B cell (primary cell): ENCODE measurements at regions not wholly inside any gene's neighbourhood (a gene's known extent, or its start where the extent isn't known, plus 50 kb on each side); places are given as distances from the start of the nearest gene placed in this dataset.

Experiments used
- ATAC-seq: fragments of 200-7000 bp; cut with Tn5 transposase; one replicate; pipeline ENCODE4 v1.10.0; 2021; ENCODE audit warnings: low read depth, mild to moderate bottlenecking, moderate number of reproducible peaks, moderate library complexity
- CTCF ChIA-PET: fragments of 350-600 bp; sonication (Branson Sonifier 250); formaldehyde crosslinking; loops from one replicate; lab custom pipeline; 2021; ENCODE audit warnings: antibody characterized with exemption, inconsistent platforms; lab: Charles Lee
- POLR2A ChIA-PET: fragments of 350-600 bp; sonication (Branson Sonifier 250); formaldehyde crosslinking; loops from one replicate; lab custom pipeline; 2021; ENCODE audit warnings: antibody characterized with exemption; lab: Charles Lee
- DNase-seq: peaks from one replicate; pipeline ENCODE4 v3.0.0; 2013
- H2AFZ ChIP-seq: 2 replicates; pipeline ENCODE4 v1.6.1; 2012; ENCODE audit warnings: mild to moderate bottlenecking, low read depth, low read length; ENCODE audit not compliant: insufficient read depth, poor library complexity, severe bottlenecking
- H3K27ac ChIP-seq, 2 donors: 1 replicate in 1 of 2; 2 replicates in 1 of 2; pipeline ENCODE4 v1.5.1; 2012 to 2013; ENCODE audit warnings: low read length in 2 of 2, mild to moderate bottlenecking in 2 of 2, moderate library complexity in 1 of 2
- H3K27me3 ChIP-seq, 4 experiments: fragments of 200-600 bp in 1 of 4; sonication (generic) in 1 of 4; replicated peaks in 1 of 4; 1 replicate in 2 of 4; 2 replicates in 2 of 4; pipeline versions ENCODE4 v1.6.1 to v1.7.0; 2013 to 2016; ENCODE audit warnings: low read length in 3 of 4, mild to moderate bottlenecking in 2 of 4, mixed read lengths in 1 of 4, moderate library complexity in 1 of 4; ENCODE audit not compliant: insufficient read depth in 4 of 4, control insufficient read depth in 3 of 4; ENCODE audit errors: control extremely low read depth in 1 of 4
- H3K36me3 ChIP-seq, 2 experiments: replicated peaks in 1 of 2; 1 replicate in 1 of 2; 2 replicates in 1 of 2; pipeline versions ENCODE4 v1.6.1 to v1.7.1; 2013; ENCODE audit warnings: low read length in 1 of 2; ENCODE audit not compliant: insufficient read depth in 2 of 2, control insufficient read depth in 1 of 2; ENCODE audit errors: control extremely low read depth in 1 of 2, extremely low read depth in 1 of 2
- H3K4me1 ChIP-seq, 2 donors: fragments of 200-600 bp in 1 of 2; sonication (generic) in 1 of 2; 1 replicate in 1 of 2; 2 replicates in 1 of 2; pipeline versions ENCODE4 v1.5.1 to v1.6.1; 2013 to 2017; ENCODE audit warnings: low read length in 2 of 2; ENCODE audit not compliant: control insufficient read depth in 2 of 2, insufficient read depth in 2 of 2
- H3K4me2 ChIP-seq: replicated peaks from 2 replicates; pipeline ENCODE3; 2012; ENCODE audit warnings: mild to moderate bottlenecking, low read depth, low read length; ENCODE audit not compliant: poor library complexity, severe bottlenecking
- H3K4me3 ChIP-seq, 5 experiments: fragments of 200-600 bp in 1 of 5; sonication (generic) in 1 of 5; 1 replicate in 3 of 5; 2 replicates in 2 of 5; pipeline versions ENCODE4 v1.5.1 to v1.7.0; 2011 to 2016; ENCODE audit warnings: low read length in 4 of 5, mild to moderate bottlenecking in 4 of 5, low read depth in 2 of 5, control low read depth in 1 of 5, moderate library complexity in 1 of 5; ENCODE audit not compliant: insufficient read depth in 1 of 5; ENCODE audit errors: control extremely low read depth in 1 of 5, extremely low read depth in 1 of 5
- H3K79me2 ChIP-seq: fragments of 200-600 bp; sonication (generic); one replicate; pipeline ENCODE4 v1.6.0; 2016; ENCODE audit warnings: low read length; ENCODE audit not compliant: control insufficient read depth, insufficient read depth
- H3K9ac ChIP-seq: fragments of 200-600 bp; sonication (generic); 2 replicates; pipeline ENCODE4 v1.6.1; 2017; ENCODE audit warnings: mild to moderate bottlenecking, low read length, moderate library complexity
- H3K9me3 ChIP-seq, 3 donors: one replicate each; pipeline versions ENCODE4 v1.6.1 to v1.7.1; 2013; ENCODE audit warnings: low read length in 2 of 3; ENCODE audit not compliant: control insufficient read depth in 2 of 3, insufficient read depth in 1 of 3; ENCODE audit errors: control extremely low read depth in 1 of 3
- H4K20me1 ChIP-seq: 2 replicates; pipeline ENCODE4 v1.6.0; 2012; ENCODE audit warnings: mild to moderate bottlenecking, low read length; ENCODE audit not compliant: insufficient read depth, control insufficient read depth, poor library complexity, severe bottlenecking
- H3K27ac Mint-ChIP-seq: one replicate; pipeline ENCODE4 v1.8.0; 2021; ENCODE audit warnings: mixed read lengths
- H3K27me3 Mint-ChIP-seq: one replicate; pipeline ENCODE4 v1.8.0; 2021; ENCODE audit warnings: mixed read lengths
- H3K4me1 Mint-ChIP-seq: one replicate; pipeline ENCODE4 v1.8.0; 2021; ENCODE audit warnings: mixed read lengths
- H3K4me3 Mint-ChIP-seq: one replicate; pipeline ENCODE4 v1.8.0; 2021; ENCODE audit warnings: mixed read lengths
- H3K9me3 Mint-ChIP-seq: one replicate; pipeline ENCODE4 v1.8.0; 2022; ENCODE audit warnings: mixed read lengths; ENCODE audit not compliant: insufficient read depth
- CTCF ChIP-seq: fragments of 200-600 bp; IDR thresholded peaks from one replicate; pipeline ENCODE4 v1.8.0; 2022; ENCODE audit warnings: antibody characterized with exemption, mild to moderate bottlenecking
- EZH2 ChIP-seq: IDR thresholded peaks from 2 replicates; pipeline ENCODE4 v1.6.1; 2012; ENCODE audit warnings: borderline replicate concordance, low read depth, mild to moderate bottlenecking, moderate library complexity, low read length; ENCODE audit not compliant: insufficient read depth, poor library complexity, severe bottlenecking
- WGBS: methylation state at CpG from one replicate; pipeline ENCODE4 v1.1.5; 2013; ENCODE audit warnings: missing lambda C conversion rate; ENCODE audit not compliant: insufficient coverage; 5-methylcytosine and 5-hydroxymethylcytosine counted together
- intact Hi-C: fragments of 100-400 bp; cut with micrococcal nuclease; formaldehyde crosslinking; loops from one replicate; pipeline ENCODE4 v1.10.0; 2022

GRCh38 chr2:239469106-239469960 is 68.5 kb upstream of the HDAC4 start:
- no peak overlapping the region for H2AFZ ChIP-seq
- H3K4me1 ChIP-seq: no peaks in the 10 kb centered on the region
- Mint-ChIP-seq H3K4me1 (no peaks in the 10 kb centered on the region), H3K4me3 (no peak overlapping the region), H3K27ac (no peak overlapping the region), H3K27me3 (peaks cover 5% of the 10 kb centered on the region), H3K9me3 (no peaks in the 10 kb centered on the region)
- ATAC-seq: no peak
- no peak overlapping the region for H3K27ac ChIP-seq
- ChIA-PET CTCF (no interaction called here), POLR2A (no interaction called here)
- no peak overlapping the region for H3K9ac ChIP-seq
- H3K4me2 ChIP-seq: no peak overlapping the region
- intact Hi-C loops: no loop called here
- TF ChIP-seq CTCF (no peak), EZH2 (no peak)
- H3K4me3 ChIP-seq: no peak overlapping the region
- no peak for DNase-seq
- H3K9me3 ChIP-seq: peaks cover 0 to 14% (median 0%) of the 10 kb centered on the region in 3 donors
- 94% methylated on average over 15 of the region's 16 CpGs for WGBS
- peaks cover 0 to 2% (median 0%) of the 10 kb centered on the region in 4 experiments for H3K27me3 ChIP-seq
- H3K36me3 ChIP-seq: no peaks in the 10 kb centered on the region
- H4K20me1 ChIP-seq: no peaks in the 10 kb centered on the region
- no peaks in the 10 kb centered on the region for H3K79me2 ChIP-seq

GRCh38 chr2:239468491-239469105 is 67.8 kb upstream of the HDAC4 start:
- WGBS: 90% methylated on average over 9 of the region's 10 CpGs
- Histone ChIP-seq H3K9ac (no peak overlapping the region), H3K36me3 (no peaks in the 10 kb centered on the region), H3K4me1 (no peaks in the 10 kb centered on the region), H3K27me3 (peaks cover 0 to 2% (median 0%) of the 10 kb centered on the region in 4 experiments), H3K9me3 (peaks cover 0 to 14% (median 0%) of the 10 kb centered on the region in 3 donors), H3K79me2 (no peaks in the 10 kb centered on the region), H2AFZ (no peak overlapping the region), H4K20me1 (no peaks in the 10 kb centered on the region), H3K27ac (no peak overlapping the region), H3K4me3 (no peak overlapping the region), H3K4me2 (no peak overlapping the region)
- no peaks in the 10 kb centered on the region for H3K27me3 Mint-ChIP-seq
- CTCF ChIA-PET: no interaction called here
- intact Hi-C loops: no loop called here
- no peak overlapping the region for H3K27ac Mint-ChIP-seq
- DNase-seq: no peak
- no peak for ATAC-seq
- TF ChIP-seq CTCF (no peak), EZH2 (no peak)
- POLR2A ChIA-PET: no interaction called here
- H3K4me3 Mint-ChIP-seq: no peak overlapping the region
- H3K4me1 Mint-ChIP-seq: no peaks in the 10 kb centered on the region
- H3K9me3 Mint-ChIP-seq: no peaks in the 10 kb centered on the region
